Stimulated activated CD4-positive, alpha-beta T cell treated with anti-CD3 and anti-CD28 coated beads, Interleukin-4, amount 100 ng/mL, for 1 hour (primary cell): ENCODE measurements at regions not wholly inside any gene's neighbourhood (a gene's known extent, or its start where the extent isn't known, plus 50 kb on each side); places are given as distances from the start of the nearest gene placed in this dataset.
A peak's percentile ranks its signal among the peaks of the same experiment; 100 is the strongest.

ENCODE experiments used
- DNase-seq: peaks from one replicate; pipeline ENCODE4 v3.0.0-alpha.2; 2020

DNA sequence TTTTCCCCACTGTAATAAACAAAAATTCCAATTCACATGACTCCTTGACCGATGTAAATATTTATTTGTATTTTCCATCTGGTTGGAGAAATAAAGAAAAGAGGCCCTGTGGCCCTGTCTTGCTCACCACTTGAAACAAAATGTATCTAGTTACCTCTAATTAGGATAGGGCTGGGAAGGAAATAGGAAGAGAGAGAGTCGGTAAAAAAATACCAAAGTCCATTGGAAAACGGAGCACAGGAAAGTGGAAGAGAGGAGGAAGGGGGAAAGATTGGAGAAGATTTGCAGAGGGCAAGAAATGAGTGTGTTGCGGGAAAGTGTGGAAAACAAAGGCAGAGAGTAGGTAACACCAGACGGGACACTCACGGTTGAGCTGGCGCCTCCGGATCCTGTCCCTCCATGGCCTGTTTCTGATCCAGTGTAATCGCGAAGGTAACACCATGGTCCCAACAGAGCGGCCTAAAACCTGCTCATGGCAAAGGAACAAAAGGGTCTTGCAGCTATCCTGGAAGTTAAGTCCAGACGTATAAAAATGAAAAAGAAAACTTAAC, 105.8 kb upstream of the RIPOR2 start:
- DNase-seq = no peak

DNA sequence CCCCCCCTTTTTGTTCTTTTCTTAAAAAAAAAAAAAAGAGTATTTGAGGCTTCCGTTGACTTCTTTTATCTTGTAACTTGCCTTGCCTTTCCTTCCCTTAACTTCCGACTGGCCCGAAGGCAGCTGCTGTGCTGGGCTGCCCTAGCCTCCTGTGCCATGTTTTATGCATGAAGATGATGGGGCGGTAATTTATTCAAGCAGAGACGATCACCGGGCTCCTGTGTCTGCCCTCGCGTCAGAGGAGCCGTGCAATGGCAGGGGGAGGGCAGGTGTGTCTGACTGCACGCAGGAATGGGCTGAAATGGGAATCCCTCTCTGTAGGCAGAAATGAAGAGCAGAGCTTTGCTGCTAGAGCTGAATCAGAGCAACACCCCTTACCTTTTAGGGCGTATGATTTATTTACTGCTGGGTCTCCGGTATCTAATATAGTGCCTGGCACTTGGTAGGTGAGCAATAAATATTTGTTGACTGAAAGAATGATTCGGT, 106.3 kb upstream of the RIPOR2 start:
- DNase-seq = peak; percentile 46

DNA sequence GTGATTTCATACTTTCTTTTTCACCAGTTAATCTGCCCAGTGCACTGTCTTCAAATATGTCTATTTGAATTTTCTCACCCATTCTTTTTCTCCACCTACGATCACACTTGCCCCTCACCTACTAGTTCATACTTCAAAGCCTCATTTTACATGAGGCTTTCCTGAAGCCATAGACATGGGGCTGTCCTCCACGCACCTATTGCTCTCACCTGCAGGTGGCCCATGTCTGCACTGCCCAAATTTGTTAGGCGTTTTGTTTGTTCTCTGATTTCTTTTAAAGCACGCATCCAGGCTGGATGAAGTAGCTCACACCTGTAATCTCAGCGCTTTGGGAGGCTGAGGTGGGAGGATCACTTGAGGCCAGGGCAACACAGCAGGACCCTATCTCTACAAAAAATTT, 106.8 kb upstream of the RIPOR2 start:
- no peak for DNase-seq

DNA sequence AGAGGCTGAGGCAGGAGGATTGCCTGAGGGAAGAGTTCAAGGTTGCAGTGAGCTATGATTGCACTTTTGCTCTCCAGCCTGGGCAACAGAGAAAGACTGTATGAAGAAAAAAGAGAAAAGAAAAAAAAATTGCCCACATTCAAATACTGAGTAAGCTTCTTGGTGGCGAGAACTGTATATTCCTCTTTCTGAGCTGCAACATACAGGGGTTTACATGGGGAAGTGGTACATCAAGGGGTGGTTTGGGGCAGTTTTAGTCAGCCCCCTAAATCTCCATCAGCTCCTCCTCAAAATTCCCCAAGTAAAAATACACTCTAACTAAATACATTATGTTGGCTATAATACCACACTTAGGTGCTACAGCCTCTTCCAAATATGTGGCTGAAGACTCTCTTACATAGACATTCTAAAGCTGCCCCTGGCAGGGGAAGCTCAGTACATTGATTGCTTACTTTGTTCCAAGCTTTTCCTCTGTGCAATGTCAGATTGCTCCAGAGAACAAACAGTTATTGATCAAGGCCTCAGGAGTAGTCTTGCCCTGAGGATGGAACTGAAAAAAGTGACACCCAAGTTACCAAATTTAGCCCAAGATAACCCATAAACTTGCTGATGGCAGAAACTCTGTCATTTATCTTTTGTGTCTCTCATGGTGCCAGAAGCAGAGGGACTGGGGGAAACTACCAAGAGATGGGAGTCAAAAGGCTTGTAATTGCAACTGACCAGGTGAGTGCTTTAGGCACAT, 107.4 kb upstream of the RIPOR2 start:
- DNase-seq = no peak

DNA sequence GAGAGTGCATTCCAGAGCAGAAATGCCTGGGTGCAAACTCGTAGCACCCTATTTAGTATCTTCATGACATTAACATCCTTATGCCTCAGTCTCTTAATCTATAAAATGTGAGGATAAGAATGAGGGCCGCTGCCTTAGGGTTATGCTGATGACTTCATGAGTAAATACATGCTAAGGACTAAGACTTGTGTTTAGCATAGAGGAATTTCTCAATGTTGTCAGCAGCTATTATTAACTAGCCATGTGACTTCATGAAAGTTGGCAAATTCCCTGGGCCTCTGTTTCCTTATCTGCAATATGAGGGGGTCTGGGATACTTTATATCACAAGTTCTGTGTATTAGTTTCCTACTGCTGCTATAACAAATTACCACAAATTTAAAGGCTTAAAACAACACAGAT, 108.1 kb upstream of the RIPOR2 start:
- DNase-seq = no peak

DNA sequence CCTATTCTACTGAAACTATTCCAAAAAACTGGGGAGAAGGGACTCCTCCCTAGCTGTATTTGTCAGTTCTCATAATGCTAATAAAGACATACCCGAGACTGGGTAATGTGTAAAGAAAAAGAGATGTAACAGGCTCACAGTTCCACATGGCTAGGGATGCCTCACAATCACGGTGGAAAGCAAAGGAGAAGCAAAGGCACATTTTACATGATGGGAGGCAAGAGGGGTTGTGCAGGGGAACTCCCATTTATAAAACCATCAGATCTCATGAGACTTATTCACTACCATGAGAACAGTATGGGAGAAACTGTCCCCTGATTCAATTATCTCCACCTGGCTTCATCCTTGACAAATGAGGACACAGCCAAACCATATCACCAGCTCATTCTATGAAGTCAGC, 111.2 kb upstream of the RIPOR2 start:
- DNase-seq = no peak

DNA sequence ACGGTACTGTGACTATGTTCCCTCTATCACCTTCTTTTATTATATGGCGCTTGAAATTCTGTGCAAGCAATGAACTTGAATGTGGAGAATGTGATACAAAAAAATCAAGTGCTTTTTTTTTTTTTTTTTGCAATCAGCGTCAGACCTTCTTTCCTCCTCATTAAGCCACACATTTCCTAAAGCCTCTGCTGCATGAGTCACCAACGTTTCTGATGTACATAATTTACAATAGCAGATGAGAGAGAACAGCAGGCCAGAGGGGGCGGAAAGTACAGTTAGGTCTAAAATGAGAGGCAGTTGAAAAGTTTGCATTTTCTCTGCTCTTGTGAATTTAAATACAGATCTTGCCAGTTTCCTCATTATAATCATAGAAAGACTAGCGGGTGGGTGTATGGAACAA, 114.6 kb upstream of the RIPOR2 start:
- DNase-seq = peak; percentile 47

DNA sequence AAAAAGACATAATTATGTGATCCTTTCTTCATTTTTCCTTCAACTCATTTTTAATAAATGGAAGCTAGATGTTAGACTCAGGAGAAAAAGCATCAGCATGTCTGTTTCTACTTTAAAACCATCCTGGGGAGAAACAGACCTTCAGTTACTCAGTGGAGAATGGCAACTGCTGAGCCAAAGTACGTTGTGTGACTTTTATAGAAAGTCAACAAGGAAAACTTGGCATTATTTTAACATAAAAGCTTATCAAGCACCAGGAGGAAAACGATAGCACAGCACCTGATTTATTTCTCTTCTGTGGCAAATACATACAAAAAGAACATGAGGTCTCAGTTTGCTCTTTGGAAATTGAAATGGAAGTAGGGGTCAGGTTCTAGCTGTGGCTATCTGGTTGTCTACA, 115.3 kb upstream of the RIPOR2 start:
- no peak for DNase-seq

DNA sequence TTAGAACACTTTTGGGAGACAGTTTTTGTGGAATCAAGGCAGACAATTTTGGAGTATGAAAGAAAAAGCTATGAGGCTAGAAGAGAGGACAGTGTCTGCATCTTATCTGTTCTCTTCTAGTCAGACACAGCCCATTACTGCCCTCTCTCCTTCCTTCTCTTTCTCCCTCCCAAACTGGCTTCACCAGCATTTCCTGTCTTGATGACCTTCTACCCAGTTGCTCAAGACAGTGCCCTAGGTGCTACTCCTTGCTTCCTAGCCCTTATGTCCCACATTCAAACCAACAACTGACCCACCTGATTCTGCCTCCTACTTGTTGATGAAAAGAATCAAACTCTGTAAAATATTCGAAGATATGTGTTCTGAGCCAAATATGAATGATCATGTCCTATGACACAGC, 116.4 kb upstream of the RIPOR2 start:
- no peak for DNase-seq

DNA sequence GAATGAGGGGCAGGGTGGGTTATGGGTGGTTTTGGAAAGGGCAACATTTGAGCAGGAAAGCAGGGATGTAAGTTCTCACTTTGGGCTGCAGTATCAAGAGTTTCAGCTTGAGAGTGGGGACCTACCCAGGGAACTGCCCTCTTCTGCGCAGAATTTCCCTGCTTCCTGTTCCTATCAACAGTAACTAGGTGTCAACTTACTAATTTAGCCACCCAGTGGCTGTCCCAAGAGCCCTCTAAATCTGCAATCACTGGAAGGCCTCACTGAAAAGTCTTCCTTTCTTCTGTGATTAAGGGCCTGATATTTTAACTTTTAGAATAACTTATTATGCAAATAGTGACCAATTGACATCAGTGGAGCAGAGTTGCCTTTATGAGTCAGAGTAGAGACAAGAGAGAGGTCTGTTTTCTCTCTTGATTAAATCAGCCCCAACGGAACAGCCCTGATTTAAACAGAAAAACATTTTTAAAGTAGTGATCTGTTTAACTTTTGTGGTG, 118.2 kb upstream of the RIPOR2 start:
- no peak for DNase-seq

DNA sequence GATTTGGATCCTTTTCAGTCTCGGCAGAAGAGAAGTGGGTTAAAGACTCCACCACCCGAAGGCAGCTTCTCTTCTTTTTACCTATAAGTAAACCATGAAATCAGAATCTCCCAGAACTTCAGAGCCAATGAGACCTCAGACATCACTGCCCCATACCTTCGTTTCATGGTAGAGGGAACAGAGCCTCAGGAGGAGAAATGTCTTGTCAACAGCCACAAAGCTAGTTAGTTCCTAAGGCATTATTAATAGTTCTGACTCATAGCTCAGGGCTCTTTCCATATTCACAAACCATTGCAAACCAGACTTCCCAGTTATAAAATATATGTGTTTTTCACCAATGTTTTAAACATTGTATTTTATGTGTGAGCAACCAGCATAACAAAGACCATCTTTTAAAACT, 118.7 kb upstream of the RIPOR2 start:
- no peak for DNase-seq

DNA sequence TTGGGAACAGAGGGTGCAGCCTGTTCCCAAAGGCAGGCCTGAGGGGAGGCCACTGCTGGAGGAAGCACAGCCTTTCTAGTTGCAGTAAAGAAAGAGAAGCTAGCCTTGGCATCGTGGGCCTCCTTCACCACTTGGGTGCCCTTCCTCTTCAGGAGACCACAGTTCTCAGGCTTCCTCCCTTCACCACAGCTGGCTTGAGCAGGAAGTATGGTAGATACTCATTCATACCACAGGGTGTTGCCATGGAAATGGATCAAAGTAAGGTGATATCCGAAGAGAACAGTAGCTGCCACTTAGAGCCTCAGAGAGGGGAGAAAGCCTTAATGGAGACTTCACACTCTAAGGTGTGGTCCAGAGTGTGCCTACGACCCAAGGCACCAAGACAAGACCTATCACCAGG, 120.4 kb upstream of the RIPOR2 start:
- DNase-seq = peak; percentile 13

DNA sequence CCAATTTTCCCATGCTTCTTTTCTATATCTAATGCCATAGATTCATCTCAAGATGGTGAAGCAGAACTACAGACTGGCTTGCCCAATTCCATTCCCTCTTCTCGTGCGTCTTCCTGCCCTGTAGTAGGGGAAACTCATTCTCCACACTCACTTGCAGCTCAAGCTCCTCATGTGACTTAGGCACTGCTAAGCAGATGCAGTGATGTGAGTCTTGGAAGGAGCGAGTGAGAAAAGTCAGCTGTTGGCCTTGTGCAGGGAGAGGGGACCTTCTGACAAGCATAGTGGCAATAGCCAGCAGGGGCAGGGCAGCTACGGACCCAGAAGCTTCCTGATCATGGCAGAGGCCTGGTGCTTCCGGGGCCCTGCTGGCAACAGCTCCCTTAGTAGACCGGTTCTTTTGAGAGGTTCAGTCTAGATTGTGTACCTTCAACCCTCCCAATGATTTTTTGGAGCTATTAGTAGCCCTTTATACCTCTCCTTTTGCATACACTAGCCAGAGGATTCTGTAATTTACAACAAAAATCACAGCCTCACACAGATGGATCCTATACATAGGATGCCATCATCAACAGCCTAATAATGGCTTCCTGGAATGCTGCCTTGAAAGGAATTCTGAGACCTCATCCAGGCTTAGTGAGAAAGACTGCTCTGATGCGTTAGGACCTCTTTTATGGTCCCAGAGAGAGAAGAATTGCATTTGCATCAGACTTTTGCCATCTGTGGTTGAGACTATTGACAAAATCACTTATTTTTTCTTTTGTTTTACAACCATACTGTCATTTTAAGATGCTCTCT, 121.5 kb upstream of the RIPOR2 start:
- DNase-seq = no peak

DNA sequence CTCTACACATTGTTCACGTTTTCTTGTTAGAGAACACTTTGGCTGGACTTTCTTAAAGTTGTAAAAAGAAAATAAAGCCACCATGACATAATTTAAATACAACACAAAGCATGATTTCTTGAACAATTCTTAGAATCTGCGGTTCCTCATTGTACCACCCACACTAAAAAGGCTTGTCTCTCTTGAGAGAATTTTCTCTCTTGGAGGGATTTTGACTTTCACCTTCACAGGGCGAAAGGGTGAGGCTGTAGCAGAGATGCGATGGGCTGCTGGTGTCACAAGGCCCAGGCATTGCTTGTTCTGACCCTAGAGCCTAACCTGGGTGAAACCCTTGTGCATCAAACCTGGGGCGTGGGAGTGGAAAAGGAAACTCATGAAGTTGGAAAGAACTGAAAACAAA, 122.7 kb upstream of the RIPOR2 start:
- no peak for DNase-seq

DNA sequence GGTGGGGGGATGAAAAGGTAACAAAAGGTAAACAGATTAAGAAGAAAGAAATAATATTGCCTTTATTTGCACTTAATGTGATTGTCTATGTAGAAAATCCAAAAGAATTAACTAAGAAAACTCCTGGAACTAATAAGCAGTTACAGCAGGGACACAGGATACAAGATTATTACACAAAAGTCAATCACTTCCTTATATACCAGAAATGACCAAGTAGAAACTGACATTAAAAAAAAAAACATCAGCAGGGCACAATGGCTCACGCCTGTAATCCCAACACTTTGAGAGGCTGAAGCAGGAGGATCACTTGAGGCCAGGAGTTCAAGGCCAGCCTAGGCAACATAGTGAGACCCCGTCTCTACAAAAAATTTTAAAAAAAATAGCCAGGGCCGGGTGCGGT, 123.2 kb upstream of the RIPOR2 start:
- no peak for DNase-seq

DNA sequence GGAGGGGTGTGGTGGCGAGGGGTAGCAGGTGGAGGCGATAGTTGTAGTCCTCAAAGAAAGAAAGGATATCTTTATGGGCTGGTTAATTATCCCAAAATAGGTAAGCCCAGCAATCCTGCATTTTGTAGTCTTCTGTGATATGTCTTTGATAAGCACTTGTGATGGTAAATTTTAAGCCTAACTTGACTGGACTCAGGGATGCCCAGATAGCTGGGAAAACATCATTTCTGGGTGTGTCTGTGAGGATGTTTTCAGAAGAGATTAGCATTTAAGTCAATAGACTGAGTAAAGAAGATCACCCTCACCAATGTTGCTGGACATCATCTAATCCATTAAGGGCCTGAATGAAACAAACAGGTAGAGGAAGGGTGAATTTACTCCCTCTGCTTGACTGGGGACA, 124.8 kb upstream of the RIPOR2 start:
- no peak for DNase-seq

DNA sequence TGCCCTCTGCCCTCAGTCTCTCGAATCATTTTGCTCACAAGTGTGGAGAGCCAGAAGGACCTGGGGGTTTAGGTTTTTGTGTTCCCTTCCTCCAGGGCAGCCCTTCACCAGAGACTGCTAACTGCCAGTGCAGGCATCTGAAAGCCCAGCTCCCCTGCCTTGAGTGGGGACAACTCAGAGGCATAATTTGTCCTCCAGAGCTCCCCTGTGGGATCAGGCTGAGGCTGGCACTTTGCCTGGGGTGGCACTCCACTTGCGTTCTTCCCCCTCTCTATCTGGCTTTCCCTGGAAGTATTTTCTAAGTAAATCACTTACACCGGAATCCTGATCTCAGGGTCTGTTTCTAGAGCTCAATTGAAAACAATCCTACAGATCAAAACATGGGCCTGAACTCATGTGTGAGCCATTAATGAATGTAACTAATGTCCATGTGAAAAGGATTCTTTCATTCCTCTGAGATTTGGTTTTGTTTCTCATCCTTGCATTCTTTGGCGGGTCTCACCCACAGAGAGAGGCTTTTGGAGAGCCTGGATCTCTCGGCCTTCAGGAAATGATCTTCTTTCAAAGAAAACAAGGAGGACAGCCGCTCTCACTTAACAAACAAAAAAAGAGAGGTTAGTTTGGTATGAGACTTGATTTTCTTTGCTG, 125.7 kb upstream of the RIPOR2 start:
- DNase-seq = no peak

DNA sequence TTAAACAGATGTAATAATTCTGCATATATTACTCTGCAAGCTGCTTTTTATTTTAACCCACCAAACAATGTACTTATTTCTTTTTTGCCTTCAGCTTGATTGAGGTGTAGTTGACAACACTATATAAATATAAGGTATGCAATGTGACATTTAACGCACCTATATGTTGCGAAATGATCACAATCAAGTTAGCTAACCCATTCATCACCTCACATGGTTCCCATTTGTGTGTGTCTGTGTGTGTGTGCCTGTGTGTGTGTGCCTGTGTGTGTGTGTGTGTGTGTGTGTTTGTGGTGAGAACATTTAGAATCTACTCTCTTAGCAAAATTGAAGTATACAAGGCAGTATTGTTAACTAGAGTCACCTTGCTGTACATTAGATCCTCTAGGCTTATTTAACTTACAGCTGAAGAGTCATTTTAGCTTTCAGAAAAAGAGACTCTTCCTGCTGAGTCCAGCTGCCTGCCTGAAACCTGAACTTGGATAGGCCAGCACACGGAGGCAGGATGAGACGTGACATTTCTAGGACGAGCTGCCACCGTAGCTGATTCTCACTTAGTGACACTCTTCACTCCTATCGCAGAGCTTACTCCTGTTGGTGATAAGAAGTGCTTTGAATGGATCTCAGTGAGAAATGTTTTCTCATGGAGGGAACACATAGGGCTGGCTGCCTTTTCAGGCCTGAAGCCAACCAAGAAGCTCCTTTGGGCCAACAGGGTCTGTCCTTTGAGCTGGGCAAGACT, 126.5 kb upstream of the RIPOR2 start:
- DNase-seq = no peak

DNA sequence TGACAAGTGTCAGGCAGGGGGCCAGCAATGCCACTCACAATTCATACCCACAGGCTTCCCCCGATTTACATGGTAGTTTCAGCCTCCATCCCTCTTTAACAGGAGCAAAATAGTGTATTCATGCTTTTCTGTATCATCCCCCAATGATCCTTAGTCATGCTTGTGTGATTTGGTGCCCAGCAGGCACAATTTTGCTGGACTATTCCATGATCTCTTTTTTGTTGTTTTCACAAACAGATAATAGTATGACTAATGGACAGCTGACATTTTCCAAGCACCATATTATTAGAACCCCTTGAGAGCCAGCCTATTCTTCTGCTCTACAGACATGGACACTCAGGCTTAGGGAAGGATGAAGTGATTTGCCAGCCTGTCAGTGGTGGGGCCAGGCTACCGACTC, 128.2 kb upstream of the RIPOR2 start:
- DNase-seq = no peak

DNA sequence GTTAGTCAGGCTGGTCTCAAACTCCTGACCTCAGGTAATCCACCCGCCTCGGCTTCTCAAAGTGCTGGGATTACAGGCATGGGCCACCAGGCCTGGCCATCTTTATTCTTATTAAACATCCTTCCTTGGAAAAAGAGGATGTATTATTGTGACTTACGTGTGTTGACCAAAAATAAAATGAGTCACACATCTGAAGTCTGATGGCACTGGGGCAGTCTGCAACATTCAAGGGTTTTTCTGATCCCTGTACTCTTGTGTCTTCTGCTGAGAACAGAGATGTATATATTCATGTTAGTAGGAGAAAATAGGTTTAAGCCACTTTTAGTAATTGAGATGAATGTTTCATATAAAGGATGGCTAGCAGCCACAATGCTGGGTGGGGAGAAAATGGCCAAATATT, 129.9 kb upstream of the RIPOR2 start:
- DNase-seq = no peak

DNA sequence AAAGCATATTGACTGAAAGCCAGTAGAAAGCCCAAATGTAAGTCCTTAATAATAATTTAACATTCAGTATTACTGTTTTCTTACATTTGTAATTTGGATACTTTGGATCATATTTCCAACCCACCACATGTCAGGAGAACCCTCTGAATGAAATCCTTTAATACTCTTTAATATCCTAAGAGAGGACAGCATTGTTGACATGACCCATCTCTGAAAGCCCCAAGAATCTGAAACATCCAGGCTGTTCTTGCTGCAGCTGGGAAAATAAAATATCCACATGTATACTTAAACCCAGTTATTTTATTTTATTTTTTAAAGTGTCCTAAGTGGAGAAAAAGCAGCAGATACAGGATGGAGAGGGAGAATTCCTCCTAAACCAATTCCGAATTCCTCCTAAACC, 130.8 kb upstream of the RIPOR2 start:
- no peak for DNase-seq

DNA sequence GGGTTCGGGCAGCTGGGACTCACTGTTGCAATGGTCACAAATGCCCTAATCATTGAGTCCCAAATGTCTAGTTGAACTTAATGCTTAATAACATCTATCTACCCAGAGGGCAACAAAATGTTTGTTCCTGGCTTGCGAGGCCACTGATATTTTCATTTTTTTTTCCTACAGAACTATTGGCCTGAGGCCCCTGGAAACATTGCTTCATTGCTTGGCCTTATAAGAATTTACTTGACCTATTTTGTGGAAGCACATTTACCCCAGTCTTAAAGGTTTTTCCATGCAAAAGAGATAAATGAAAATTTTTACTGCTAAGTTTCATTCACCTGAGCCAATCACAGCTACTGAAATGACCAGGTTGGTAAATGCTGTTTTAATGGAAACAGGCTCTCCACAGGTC, 133.1 kb upstream of the RIPOR2 start:
- DNase-seq = no peak
